ENCODE measurements at regions not wholly inside any gene's neighbourhood (a gene's known extent, or its start where the extent isn't known, plus 50 kb on each side); places are given as distances from the start of the nearest gene placed in this dataset.

- no peak overlapping the region for H3K27ac ChIP-seq (ENCODE audit: low read depth, low read length)
- H3K9me3 ChIP-seq (ENCODE audit: insufficient read depth, low read depth, low read length), result peaks cover 2% of the 10 kb centered on the region
- H3K4me1 ChIP-seq (ENCODE audit: control insufficient read depth in 1 of 2, insufficient read depth in 2 of 2, low read length in 2 of 2), result no peaks in the 10 kb centered on the region
- no peak overlapping the region for H3K9ac ChIP-seq (ENCODE audit: low read length)
- H3K4me2 ChIP-seq (ENCODE audit: low read length), result no peak overlapping the region
- H2BK120ac ChIP-seq (ENCODE audit: insufficient read depth, low read length, poor library complexity), result no peak overlapping the region
- no peak overlapping the region for H3K4me3 ChIP-seq (ENCODE audit: low read depth, low read length)
- H3K23ac ChIP-seq (ENCODE audit: low read length), result no peak overlapping the region
- H2AFZ ChIP-seq (ENCODE audit: insufficient read depth, low read length, poor library complexity), result no peak overlapping the region
- H3K79me2 ChIP-seq (ENCODE audit: control insufficient read depth, insufficient read depth, low read length, poor library complexity), result no peaks in the 10 kb centered on the region
- H4K91ac ChIP-seq (ENCODE audit: low read depth, low read length), result no peak overlapping the region
- peak; percentile 35 to 39 for DNase-seq
- H4K12ac ChIP-seq (ENCODE audit: low read depth, low read length), result no peak overlapping the region
- no peaks in the 10 kb centered on the region for H3K27me3 ChIP-seq (ENCODE audit: insufficient read depth, low read length)
- no peak overlapping the region for H2AK5ac ChIP-seq (ENCODE audit: low read length)
- H3K14ac ChIP-seq (ENCODE audit: low read length), result no peak overlapping the region
- no peaks in the 10 kb centered on the region for H3K79me1 ChIP-seq (ENCODE audit: low read length)
- no peak overlapping the region for H2BK5ac ChIP-seq (ENCODE audit: low read depth, low read length, poor library complexity)
- WGBS (ENCODE audit: extremely low coverage, insufficient coverage, insufficient read length), result no CpG with 5 or more reads among the region's 1 CpG
- no peak overlapping the region for H4K8ac ChIP-seq (ENCODE audit: low read depth, low read length)
- no peak overlapping the region for H2BK12ac ChIP-seq (ENCODE audit: low read length)
- no peaks in the 10 kb centered on the region for H3K36me3 ChIP-seq (ENCODE audit: control insufficient read depth in 1 of 2, insufficient read depth in 2 of 2, low read length in 2 of 2)
- H3K4ac ChIP-seq (ENCODE audit: low read depth, low read length), result no peak overlapping the region
- no peak overlapping the region for H3K18ac ChIP-seq (ENCODE audit: low read length)
Measured at GRCh38 chr7:122198581-122198980, 54.5 kb upstream of the AASS start.

All from trophoblast cell (in vitro differentiated cells and primary cell).